Activated T-helper 1 cell treated with anti-CD3 and anti-CD28 coated beads, Interleukin-12 subunit alpha, Interleukin-12 subunit beta, Interleukin-2, Interleukin-4 antibody, amounts not matched to agents 30 ng/mL and 10 ng/mL and 1 ng/mL, durations not matched to agents 14 hours and 24 hours and 36 hours (primary cell): ENCODE measurements at regions not wholly inside any gene's neighbourhood (a gene's known extent, or its start where the extent isn't known, plus 50 kb on each side); places are given as distances from the start of the nearest gene placed in this dataset.
A peak's percentile ranks its signal among the peaks of the same experiment; 100 is the strongest.
"Not testable (repeated sequence)": the region's sequence is repeated elsewhere in the genome, so short reads cannot be mapped to it uniquely, and the experiment has no call there.

Source experiments
- DNase-seq: peaks from one replicate; pipeline ENCODE4 v3.0.0; 2021; ENCODE audit warnings: low spot score
- H3K27ac Mint-ChIP-seq: one replicate; pipeline ENCODE4 v1.8.0; 2021; ENCODE audit warnings: mild to moderate bottlenecking, mixed read lengths
- H3K27me3 Mint-ChIP-seq: one replicate; pipeline ENCODE4 v1.8.0; 2022; ENCODE audit warnings: mild to moderate bottlenecking, moderate library complexity, mixed read lengths; ENCODE audit not compliant: insufficient read depth
- H3K36me3 Mint-ChIP-seq: one replicate; pipeline ENCODE4 v1.8.0; 2021; ENCODE audit warnings: low read depth, mixed read lengths
- H3K4me1 Mint-ChIP-seq: one replicate; pipeline ENCODE4 v1.8.0; 2021; ENCODE audit warnings: low read depth, mixed read lengths
- H3K4me3 Mint-ChIP-seq: one replicate; pipeline ENCODE4 v1.8.0; 2021; ENCODE audit warnings: mild to moderate bottlenecking, moderate library complexity, mixed read lengths
- H3K9me3 Mint-ChIP-seq: one replicate; pipeline ENCODE4 v1.8.0; 2021; ENCODE audit warnings: mixed read lengths
- intact Hi-C: fragments of 100-400 bp; cut with micrococcal nuclease; formaldehyde crosslinking; loops from one replicate; pipeline ENCODE4 v1.15.1; 2024

DNA sequence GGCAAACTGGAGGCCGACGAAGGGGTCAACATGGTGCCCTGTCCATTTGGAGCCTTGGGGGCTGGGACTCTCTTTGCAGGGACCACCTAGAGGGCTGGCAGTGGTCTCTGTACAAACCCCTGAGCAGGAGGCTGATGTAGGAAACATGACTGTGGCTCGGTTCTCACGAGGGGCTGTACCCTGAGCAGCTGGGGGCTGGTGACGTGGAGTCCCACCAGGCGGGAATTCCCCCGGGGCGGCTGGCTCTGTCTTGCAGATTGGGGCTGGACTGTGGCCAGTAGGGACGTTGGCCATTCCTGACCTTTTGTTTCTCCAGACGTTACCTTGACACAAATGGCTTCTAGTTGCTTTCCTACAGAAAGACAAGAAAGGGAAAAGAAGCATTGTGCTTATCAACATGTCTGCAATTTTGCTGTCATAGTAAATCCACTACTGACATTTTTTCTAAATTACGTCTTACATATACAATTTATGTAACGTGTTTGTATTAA is 115.6 kb upstream of the PRKX start:
- DNase-seq, H3K4me1 Mint-ChIP-seq, H3K36me3 Mint-ChIP-seq, H3K27me3 Mint-ChIP-seq, H3K9me3 Mint-ChIP-seq, H3K4me3 Mint-ChIP-seq, H3K27ac Mint-ChIP-seq, intact Hi-C loops: not testable (repeated sequence)

DNA sequence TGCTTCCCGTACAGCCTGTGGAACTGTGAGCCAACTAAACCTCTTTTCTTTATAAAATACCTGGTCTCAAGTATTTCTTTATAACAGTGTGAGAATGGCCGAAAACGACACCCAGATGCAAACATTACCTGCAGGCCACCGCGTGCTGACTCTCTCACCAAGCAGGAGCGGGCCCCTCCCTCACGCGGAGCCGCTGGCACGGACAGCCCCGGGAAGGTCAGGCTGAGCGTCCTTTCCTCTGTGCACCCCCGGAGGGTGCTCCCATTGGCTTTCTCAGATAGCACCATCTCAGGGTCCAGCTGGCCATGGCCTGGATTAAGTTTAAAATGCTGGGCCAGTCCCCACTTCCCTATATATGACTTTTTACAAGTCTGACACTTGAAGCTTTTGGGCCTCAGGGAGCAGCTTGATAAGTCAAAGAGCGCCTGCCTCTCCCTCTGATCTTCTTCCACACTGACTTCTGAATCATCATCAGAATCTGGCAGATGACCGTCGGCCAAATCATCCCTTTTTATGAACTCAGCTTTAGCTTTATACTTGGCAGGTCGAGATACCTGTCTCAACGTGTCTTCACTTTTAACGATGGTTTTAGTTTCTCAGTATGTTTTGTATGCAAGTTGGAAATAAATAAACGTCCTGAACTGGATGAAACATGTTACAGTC is 115.1 kb upstream of the PRKX start:
- DNase-seq, H3K4me1 Mint-ChIP-seq, intact Hi-C loops, H3K4me3 Mint-ChIP-seq, H3K9me3 Mint-ChIP-seq, H3K36me3 Mint-ChIP-seq, H3K27me3 Mint-ChIP-seq, H3K27ac Mint-ChIP-seq: not testable (repeated sequence)

DNA sequence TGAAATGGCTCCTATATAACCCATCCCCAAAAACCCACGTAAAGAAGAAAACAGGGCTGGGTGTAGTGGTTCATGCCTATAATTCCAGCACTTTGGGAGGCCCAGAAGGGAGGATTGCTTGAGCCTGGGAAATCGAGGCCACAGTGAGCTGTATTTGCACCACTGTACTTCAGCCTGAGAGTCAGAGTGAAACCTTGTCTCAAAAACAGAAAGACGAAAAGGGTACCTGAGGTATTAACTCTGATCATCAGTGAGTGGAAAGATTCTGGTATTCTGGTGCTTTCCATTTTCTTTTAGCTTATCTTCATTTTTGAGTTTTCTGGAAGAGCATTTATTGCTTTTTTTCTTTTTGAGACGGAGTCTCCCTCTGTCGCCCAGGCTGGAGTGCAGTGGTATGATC is 110.6 kb upstream of the PRKX start:
- peaks cover 11% of the 10 kb centered on the region for H3K36me3 Mint-ChIP-seq
- H3K9me3 Mint-ChIP-seq, H3K27ac Mint-ChIP-seq, H3K4me3 Mint-ChIP-seq, H3K4me1 Mint-ChIP-seq, H3K27me3 Mint-ChIP-seq, DNase-seq, intact Hi-C loops: not testable (repeated sequence)

DNA sequence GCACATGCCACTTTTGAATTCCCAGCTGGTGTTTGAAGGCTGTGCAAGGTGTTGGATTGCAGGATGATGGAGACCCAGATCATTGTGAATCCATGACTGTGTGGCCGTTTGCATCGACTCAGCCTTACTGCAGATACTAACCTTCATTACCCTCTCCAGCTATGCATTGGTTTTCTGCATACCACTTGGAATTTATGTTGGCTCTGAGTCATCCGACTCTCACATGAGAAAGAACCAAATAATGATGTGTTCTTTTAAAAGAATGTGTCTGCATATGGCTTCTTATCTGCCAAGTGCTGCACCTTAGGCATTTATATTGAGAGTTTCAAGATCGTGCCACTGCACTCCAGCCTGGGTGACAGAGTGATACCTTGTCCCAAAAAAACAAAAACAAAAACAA is 106.7 kb upstream of the PRKX start:
- Mint-ChIP-seq H3K27ac (no peak overlapping the region), H3K9me3 (no peaks in the 10 kb centered on the region), H3K27me3 (no peaks in the 10 kb centered on the region), H3K4me3 (no peak overlapping the region), H3K4me1 (peaks cover 12% of the 10 kb centered on the region), H3K36me3 (peaks cover 17% of the 10 kb centered on the region)
- DNase-seq = no peak
- intact Hi-C loops = no loop called here

DNA sequence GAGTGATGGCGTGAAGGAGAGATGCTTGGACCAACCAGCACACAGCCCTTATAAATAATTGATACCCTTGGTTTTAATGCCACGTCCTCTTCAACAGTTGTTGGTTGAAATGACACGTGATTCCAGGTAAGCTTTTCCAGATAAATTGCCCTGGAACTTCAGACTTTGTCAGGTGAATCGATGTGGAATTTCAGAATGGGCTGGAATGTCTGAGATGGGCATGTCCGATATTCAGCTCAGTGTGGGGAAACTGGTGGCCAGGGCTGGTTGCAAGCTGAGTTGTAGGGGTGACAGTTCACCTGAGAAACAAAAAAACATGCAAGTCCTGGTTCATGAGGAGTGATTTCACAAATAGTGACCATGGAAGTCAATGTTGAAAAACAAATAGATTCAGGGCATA is 104.0 kb upstream of the PRKX start:
- H3K36me3 Mint-ChIP-seq, H3K9me3 Mint-ChIP-seq, H3K4me3 Mint-ChIP-seq, H3K27me3 Mint-ChIP-seq, DNase-seq, intact Hi-C loops, H3K4me1 Mint-ChIP-seq, H3K27ac Mint-ChIP-seq: not testable (repeated sequence)

DNA sequence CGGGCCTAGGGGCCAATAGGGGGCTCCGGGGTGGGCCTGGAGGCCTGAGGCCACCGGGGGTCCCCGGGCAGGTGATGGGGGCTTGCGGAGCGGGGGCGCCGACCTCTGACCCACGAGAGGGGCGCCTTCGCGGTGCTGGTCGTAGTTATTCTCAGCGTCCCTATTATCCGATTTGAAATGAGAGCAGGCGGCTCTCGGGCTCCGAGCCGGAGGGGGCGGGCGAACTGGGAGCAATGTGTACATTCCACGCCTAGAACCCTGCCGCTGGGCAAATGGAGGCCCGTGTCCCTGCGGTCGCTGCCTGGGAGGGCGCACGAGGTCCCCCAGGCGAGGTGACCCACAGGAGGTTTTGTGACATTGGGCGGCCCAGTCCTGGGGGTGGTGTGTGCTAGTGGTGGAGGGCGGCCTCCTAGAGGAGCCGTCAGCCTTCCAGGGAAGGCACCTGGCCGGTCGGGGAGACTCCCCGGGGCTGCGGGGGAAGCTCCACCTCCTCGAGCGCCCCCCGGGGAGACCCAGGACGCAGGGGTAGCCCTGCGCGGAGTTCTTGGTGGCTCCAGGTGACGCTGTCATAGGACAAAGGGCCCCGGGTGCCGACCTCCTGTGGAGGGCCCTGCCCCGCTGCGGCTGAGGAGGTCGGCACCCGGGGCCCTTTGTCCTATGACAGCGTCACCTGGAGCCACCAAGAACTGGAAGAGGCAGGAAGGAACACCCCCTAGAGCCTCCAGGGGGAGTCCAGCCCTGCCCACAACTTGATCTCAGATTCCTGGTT is 102.6 kb upstream of the PRKX start:
- peak overlapping the region; percentile 55 for H3K27ac Mint-ChIP-seq
- peaks cover 4% of the 10 kb centered on the region for H3K27me3 Mint-ChIP-seq
- H3K9me3 Mint-ChIP-seq = no peaks in the 10 kb centered on the region
- peaks cover 6% of the 10 kb centered on the region for H3K36me3 Mint-ChIP-seq
- peaks cover 18% of the 10 kb centered on the region for H3K4me1 Mint-ChIP-seq
- intact Hi-C loops = no loop called here
- peak; percentile 2 for DNase-seq
- H3K4me3 Mint-ChIP-seq = peak overlapping the region; percentile 76

DNA sequence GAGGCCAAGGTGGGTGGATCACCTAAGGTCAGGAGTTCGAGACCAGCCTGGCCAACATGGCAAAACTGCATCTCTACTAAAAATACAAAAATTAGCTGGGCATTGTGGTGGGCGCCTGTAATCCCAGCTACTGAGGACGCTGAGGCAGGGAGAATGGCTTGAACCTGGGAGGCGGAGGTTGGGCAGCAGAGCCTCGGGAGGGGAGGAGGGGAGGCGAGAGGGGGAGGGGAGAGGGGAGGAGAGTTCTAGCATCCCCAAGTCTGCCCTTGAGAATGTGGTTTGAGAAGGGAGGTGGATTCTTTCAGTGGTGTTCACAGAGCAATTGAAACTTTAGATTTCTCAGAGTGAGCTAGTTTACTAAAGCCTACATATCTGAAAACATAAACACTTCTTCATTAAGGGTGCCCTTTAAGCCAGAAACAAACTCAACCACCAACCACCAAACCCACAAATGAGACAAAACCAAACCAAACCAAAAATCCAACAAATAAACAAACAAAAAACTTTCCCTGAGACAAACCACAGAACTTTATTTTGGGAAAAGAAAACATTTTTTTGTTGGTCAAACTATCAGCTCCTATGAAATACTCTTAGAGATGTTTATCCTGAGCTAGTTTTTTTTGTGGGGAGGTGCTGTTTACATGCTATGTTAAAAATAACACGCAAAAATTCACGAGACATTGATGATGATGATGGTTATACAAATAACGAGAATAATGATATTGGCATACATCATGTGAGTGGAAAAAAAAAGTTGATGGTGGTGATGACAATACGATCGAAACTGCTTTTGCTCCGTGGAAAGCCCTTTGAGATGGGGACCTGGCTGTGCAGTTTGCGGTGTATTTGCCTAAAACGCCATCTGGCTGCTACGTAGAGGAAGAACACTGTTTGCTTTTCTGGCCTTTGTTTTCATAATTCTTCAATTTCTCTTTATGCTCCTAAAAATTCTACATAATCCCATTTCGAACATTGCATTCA is 98.2 kb upstream of the PRKX start:
- H3K4me3 Mint-ChIP-seq = peak overlapping the region; percentile 20
- intact Hi-C loops = loop anchor here (1.0 kb wide), 3 partner anchors 73 to 776 kb away; no protein-coding TSS in a partner anchor
- H3K9me3 Mint-ChIP-seq = no peaks in the 10 kb centered on the region
- H3K27ac Mint-ChIP-seq = peak overlapping the region; percentile 85
- DNase-seq = peak; percentile 31
- no peaks in the 10 kb centered on the region for H3K36me3 Mint-ChIP-seq
- H3K27me3 Mint-ChIP-seq = peaks cover 27% of the 10 kb centered on the region
- peaks cover 17% of the 10 kb centered on the region for H3K4me1 Mint-ChIP-seq

DNA sequence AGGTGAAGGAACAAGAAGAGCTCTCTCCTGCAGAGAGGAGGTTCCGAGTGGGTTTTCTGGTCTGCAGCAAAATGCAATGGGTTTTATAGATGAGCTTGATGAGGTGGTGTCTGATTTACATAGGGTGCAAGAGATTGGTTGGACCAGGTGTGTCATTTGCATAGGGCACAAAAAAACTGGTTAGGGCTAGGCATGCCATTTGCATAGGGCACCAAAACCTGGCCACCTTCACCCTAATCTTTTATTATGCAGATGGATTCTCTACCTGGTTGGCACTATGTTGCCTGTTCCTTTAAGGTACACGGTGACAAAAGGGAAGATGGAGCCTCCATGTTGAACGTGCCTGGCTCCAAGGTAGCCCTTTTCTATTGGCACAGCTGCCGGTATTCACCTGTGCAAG is 94.5 kb upstream of the PRKX start:
- DNase-seq = no peak
- Mint-ChIP-seq H3K9me3 (no peaks in the 10 kb centered on the region), H3K4me3 (no peak overlapping the region), H3K27ac (no peak overlapping the region), H3K4me1 (peaks cover 17% of the 10 kb centered on the region), H3K27me3 (peaks cover 32% of the 10 kb centered on the region), H3K36me3 (no peaks in the 10 kb centered on the region)
- intact Hi-C loops = no loop called here

DNA sequence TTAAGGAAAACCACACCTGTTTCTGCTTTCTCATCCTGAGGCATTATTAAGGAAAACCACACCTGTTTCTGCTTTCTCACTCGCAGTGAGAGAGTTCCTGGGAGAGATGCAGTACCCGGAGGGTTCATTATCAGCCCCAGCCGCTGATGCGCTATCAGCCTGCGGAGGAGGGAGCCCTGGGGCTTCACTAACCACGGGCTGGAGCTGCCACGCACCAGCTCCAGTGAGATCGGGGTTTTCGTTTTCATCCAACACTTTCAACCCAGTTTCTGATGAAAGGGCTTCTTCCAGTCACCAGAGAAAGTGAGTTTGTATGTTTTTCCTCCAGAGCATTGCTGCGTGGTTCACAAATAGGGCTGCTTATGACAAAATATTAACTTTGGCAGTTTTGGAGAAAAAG is 93.2 kb upstream of the PRKX start:
- Mint-ChIP-seq H3K4me1 (peaks cover 9% of the 10 kb centered on the region), H3K9me3 (no peaks in the 10 kb centered on the region), H3K4me3 (no peak overlapping the region), H3K36me3 (no peaks in the 10 kb centered on the region), H3K27ac (no peak overlapping the region), H3K27me3 (peaks cover 34% of the 10 kb centered on the region)
- DNase-seq = no peak
- intact Hi-C loops = no loop called here

DNA sequence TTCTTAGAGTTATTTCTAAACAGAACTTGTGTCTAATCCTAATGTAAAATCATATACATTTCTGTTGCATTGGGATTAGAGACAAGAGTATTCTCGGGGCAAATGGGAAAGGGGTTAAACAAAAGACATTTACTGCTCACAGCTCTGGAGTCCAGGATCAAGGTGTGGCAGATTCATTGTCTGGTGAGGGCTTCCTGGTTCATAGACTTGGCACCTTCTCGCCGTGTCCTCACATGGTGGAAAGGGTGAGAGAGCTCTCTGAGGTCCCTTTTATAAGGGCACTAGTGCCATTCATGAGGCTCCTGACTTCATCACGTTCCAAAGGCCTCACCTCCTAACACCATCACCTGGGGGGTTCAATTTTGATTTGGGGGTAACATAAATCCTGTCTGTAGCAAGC is 90.3 kb upstream of the PRKX start:
- Mint-ChIP-seq H3K27me3 (peaks cover 29% of the 10 kb centered on the region), H3K9me3 (no peaks in the 10 kb centered on the region), H3K36me3 (no peaks in the 10 kb centered on the region), H3K4me3 (no peak overlapping the region), H3K27ac (no peak overlapping the region), H3K4me1 (no peaks in the 10 kb centered on the region)
- no peak for DNase-seq
- intact Hi-C loops = no loop called here

DNA sequence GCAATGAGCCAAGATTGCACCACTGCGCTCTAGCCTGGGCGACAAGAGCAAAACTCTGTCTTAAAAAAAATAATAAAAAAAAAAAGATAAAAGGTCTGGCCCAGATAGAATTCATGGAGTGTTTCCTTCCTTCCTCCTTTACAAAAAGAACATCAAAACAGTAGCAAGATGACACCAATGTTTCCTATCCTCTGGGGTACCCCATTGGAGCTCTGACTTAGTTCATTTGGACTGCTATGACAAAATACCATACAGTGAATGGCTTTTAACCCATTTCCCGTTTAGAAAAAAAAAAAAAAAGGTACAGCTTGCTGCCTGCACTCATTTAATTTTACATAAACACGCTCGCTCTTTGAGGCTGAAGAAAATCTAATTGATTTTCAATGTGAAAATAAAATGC is 89.9 kb upstream of the PRKX start:
- Mint-ChIP-seq H3K9me3 (no peaks in the 10 kb centered on the region), H3K27ac (no peak overlapping the region), H3K36me3 (no peaks in the 10 kb centered on the region), H3K4me3 (no peak overlapping the region), H3K27me3 (peaks cover 31% of the 10 kb centered on the region), H3K4me1 (no peaks in the 10 kb centered on the region)
- intact Hi-C loops = no loop called here
- DNase-seq = no peak

DNA sequence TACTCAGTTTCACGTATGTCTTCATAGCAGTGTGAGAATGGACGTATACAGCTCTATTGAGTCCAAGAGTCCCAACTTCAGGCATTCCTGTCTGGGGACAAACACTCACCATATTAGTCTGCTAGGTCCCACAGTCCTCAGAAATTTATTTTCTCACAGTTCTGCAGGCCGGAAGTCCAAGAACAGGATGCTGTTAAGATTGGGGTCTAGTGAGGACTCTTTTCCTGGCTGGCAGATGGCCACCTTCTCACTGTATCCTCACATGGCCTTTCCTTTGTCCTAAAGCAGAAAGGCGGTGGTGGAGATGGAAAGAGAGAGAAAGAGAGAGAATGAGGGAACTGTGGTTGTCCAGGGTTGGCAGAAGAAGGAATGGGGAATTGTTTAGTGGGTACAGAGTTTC is 82.0 kb upstream of the PRKX start:
- intact Hi-C loops, H3K4me3 Mint-ChIP-seq, H3K9me3 Mint-ChIP-seq, H3K36me3 Mint-ChIP-seq, H3K27ac Mint-ChIP-seq, H3K4me1 Mint-ChIP-seq, DNase-seq: not testable (repeated sequence)
- H3K27me3 Mint-ChIP-seq = peaks cover 21% of the 10 kb centered on the region

DNA sequence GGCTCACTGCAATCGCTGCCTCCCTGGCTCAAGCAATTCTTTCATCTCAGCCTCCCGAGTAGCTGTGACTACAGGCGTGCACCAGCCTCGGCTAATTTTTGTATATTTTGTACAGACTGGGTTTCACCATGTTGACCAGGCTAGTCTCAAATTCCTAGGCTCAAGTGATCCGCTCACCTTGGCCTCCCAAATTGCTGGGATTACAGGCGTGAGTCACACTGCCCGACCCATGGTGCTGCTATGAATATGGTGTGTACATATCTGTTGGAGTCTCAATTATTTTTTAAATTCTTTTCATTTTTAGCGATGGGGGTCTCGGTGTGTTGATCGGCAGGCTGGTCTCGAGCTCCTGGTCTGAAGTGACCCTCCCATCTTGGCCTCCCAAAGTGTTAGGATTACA is 78.0 kb upstream of the PRKX start:
- peaks cover 20% of the 10 kb centered on the region for H3K27me3 Mint-ChIP-seq
- H3K9me3 Mint-ChIP-seq = no peaks in the 10 kb centered on the region
- H3K4me1 Mint-ChIP-seq = peaks cover 5% of the 10 kb centered on the region
- no peak overlapping the region for H3K4me3 Mint-ChIP-seq
- H3K36me3 Mint-ChIP-seq = no peaks in the 10 kb centered on the region
- intact Hi-C loops = no loop called here
- no peak overlapping the region for H3K27ac Mint-ChIP-seq
- no peak for DNase-seq
